ENCODE measurements at regions not wholly inside any gene's neighbourhood (a gene's known extent, or its start where the extent isn't known, plus 50 kb on each side); places are given as distances from the start of the nearest gene placed in this dataset.
"Not testable (repeated sequence)": the region's sequence is repeated elsewhere in the genome, so short reads cannot be mapped to it uniquely, and the experiment has no call there.

GRCh38 chr6:26235302-26235670, 129.7 kb upstream of the BTN3A2 start:
- DNase-seq, result no peak

- DNase-seq, result not testable (repeated sequence)
These were observed 125.6 kb upstream of the BTN3A2 start for GRCh38 chr6:26239415-26239814.

DNA sequence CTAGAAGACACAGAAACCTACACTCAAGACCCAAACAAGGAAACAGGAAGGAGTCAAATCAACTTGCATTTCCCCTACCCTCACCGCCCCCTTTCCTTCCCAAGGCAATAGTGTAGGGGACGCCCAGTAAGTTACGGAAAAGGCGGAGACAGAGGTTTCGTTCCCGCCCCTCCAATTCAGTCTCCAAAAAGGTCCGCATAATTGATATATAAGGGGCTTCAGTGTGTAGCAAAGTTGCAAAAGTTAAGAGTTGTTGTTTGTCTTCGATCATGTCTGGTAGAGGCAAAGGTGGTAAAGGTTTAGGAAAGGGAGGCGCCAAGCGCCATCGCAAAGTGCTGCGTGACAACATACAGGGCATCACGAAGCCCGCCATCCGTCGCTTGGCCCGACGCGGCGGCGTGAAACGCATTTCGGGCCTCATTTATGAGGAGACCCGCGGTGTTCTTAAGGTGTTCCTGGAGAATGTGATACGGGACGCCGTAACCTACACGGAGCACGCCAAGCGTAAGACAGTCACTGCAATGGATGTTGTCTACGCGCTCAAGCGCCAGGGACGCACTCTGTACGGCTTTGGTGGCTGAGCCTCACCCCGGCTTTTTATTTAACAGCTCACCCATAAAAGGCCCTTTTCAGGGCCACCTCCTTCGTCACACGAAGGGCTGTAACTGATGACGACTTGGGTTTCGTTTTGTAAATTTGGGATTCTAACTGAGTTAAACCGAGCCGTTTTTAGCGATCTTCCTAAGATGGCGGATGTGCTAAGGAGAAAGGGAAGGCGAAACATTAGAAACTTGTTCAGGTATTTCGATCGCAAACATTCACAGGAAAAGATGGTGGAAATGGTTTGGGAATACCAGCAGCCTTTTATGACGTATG, 124.6 kb upstream of the BTN3A2 start:
- no peak for DNase-seq

DNA sequence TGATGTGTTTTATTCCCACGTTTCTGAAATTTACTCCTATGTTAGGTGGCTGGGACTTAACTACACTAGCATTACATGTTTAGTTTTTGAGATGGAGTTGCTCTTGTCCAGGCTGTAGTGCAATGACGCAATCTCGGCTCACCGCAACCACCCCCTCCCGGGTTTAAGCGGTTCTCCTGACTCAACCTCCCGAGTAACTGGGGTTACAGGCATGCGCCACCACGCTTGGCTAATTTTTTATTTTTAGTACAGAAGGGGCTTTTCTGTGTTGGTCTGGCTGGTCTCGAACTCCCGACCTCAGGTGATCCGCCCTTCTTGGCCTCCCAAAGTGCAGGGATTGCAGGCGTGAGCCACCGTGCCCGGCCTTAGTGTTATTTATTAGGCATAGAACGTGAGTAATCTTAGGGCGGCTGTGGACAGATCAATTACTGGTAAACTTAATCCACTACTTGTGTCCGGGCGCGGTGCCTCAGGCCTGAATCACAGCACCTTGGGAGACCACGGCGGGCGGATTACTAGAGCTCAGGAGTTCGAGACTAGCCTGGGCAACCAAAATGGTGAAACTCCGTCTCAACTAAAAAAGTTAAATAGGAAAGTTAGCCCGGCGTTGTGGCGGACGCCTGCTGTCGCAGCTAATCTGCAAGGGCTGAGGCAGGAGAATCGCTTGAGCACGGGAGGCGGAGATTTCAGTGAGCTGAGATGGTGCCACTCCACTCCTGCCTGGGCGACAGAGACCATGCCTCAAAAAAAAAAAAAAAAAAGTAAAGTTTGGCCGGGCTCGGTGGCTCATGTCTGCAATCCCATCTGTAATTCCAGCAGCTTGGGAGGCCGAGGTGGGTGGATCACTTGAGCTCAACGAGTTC, 123.7 kb upstream of the BTN3A2 start:
- DNase-seq, result no peak

- DNase-seq, result no peak
These were observed 121.9 kb upstream of the BTN3A2 start for GRCh38 chr6:26243132-26243531.

GRCh38 chr6:26243752-26244151, 121.2 kb upstream of the BTN3A2 start:
- no peak for DNase-seq

DNA sequence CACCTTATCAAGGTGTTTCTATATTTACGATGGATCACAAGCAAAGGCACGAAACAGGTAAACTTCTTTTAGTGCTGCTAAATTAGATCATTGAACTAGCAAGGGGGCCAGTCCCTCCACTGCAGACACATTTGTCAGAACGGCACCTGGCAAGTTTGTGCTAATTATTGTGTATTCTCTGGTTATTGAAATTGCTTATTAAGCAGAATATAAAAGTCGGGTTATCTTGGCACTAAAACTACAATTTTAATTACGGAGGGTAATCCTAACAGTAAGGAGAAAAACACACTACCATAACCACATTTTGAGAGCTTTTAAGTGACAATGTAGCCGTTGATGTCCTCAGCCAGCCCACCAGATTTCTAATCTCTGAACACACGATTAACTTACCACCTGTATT, 118.9 kb upstream of the BTN3A2 start:
- DNase-seq, result no peak

DNA sequence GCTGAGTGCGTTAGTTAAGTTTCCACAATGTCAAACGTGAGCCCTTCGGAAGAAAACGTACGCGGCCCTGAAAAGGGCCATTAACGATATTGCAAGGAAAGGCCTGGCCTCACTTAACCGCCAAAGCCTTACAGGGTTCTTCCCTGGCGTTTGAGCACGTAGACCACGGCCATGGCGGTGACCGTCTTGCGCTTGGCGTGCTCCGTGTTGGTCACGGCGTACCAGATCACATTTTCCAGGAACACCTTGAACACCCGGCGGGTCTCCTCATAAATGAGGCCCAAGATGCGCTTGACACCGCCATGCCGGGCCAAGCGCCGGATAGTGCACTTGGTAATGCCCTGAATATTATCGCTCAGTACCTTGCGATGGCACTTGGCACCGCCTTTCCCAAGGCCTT, 118.4 kb upstream of the BTN3A2 start:
- DNase-seq, result no peak

DNA sequence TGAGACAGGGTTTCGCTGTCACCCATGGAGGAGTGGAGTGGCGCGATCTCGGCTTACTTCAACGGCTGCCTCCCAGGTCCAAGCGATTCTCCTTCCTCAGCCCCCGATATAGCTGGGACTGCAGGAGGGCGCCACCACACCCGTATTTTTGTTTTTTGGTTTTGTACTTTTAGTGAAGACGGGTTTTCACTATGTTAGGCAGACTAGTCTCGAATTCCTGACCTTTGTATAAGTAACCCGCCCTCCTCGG, 115.4 kb upstream of the BTN3A2 start:
- DNase-seq, result no peak

DNA sequence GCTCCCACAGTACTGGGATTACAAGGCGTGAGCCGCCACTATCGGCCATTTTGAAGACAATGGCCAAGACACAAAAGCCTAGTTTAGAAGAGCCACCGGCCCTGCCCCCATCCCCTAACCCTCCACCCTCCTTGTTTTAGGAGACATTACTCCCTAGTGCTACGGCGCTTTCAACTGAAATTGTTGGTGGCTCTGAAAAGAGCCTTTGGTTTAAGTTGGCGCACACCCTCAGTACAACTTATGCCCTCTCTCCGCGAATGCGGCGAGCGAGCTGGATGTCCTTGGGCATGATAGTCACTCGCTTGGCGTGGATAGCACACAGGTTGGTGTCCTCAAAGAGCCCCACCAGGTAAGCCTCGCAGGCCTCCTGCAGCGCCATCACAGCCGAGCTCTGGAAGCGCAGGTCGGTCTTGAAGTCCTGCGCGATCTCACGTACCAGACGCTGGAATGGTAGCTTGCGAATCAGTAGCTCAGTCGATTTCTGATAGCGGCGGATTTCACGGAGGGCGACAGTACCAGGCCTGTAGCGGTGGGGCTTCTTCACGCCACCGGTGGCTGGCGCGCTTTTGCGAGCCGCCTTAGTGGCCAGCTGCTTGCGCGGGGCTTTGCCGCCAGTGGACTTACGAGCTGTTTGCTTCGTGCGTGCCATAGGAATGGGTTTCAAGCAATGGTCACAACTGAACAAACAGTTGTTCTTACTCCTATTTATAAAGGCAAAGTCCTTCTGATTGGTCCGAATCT, 114.9 kb upstream of the BTN3A2 start:
- DNase-seq, result no peak

- peak; percentile 56 for DNase-seq
These were observed 114.3 kb upstream of the BTN3A2 start for GRCh38 chr6:26250698-26251044.

DNA sequence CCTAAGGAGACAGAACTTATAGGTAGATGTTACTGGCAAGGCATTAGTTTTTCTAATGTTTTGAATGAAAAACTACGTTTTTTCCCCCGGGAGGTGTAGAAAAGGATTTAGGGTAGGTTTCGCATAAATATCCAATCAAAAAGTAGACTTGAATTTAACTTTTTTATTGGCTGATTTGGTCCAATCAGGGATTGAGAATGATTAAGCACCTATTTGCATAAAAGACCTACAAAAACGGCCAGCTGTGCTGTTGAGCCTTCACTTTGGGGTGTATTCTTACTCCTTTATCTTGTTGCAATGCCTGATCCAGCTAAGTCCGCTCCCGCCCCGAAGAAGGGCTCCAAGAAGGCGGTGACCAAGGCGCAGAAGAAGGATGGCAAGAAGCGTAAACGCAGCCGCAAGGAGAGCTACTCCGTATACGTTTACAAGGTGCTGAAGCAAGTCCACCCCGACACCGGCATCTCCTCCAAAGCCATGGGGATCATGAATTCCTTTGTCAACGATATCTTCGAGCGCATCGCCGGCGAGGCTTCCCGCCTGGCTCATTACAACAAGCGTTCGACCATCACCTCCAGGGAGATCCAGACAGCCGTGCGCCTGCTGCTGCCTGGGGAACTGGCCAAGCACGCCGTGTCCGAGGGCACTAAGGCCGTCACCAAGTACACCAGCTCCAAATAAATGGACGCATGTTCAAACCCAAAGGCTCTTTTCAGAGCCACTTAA, 113.5 kb upstream of the BTN3A2 start:
- no peak for DNase-seq

GRCh38 chr6:26252077-26252472, 112.9 kb upstream of the BTN3A2 start:
- DNase-seq, result no peak

DNA sequence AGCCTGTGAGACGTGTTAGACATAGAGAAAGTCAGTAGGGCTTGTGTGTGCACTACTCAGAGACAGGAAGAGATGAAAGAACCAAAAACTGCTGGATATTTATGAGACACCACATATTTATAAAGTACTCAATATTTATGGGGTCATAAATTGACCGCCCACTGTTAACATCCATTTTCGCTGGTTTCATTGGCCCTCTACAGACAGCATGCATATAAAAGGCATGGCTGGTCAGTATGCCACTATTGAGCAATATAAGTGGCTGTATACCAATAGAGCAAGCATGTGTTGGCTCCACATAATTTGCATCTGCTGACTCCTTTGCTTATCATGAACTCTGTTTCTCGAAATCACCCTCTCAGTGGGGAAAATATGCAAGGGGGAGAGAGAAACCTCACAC, 110.3 kb upstream of the BTN3A2 start:
- DNase-seq, result no peak

GRCh38 chr6:26257272-26257671, 107.7 kb upstream of the BTN3A2 start:
- DNase-seq, result no peak

DNA sequence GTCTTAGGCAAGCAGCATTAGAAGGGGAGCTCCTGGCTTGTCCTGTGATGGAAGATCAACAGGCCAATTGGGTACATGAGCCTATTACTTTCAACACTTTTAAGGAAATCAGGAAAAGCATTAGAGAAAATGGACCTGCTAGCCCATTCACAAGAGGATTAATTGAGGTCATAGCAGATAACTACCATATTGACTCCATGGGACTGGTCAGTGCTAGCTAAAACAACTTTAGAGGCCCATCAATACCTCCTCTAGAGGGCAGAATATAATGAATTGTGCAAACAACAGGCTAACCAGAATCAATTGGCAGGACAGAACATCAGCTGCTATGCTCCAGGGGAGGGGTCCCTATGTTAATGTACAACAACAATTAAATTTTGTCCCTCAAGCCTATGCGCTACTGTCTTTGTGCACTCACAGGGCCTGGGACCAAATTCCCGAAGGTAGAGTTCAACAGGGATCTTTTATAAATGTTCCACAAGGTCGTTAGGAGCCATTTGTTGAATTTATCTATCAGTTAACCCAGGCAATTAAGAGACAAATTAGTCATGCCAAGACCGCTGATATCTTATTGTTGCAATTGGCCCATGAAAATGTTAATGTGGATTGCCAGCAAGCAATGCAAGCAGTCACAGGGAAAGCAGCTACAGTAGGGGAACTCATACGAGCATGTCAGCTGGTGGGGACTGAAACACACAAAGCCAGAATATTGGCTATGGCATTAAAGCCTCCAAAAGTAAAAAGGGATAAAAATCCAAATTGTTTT, 106.6 kb upstream of the BTN3A2 start:
- DNase-seq, result no peak

DNA sequence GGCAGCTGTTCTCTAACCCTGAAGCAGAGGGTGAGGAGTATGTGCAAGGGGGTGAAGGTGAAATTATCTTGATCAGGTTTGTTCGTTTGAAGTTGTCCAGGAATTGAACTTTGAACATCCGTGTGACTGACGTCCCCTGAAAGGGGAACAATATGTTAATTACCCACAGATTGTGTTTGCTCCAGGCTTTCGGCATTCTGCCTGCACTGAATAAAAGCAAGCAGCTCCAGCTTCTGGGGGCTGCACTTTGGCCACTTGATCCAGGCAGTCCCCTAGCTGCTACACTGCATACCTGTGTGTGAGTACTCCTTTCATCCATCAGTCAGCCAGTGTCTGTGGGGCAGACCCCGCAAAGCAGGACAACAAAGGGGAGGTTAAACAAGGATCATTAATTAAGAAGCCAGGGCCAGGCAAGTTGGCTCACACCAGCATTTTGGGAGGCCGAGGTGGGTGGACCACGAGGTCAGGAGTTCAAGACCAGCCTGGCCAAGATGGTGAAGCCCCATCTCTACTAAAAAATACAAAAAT, 104.8 kb upstream of the BTN3A2 start:
- DNase-seq, result no peak

- no peak for DNase-seq
These were observed 104.1 kb upstream of the BTN3A2 start for GRCh38 chr6:26260725-26261490.

- no peak for DNase-seq
These were observed 100.5 kb upstream of the BTN3A2 start for GRCh38 chr6:26264547-26264946.

GRCh38 chr6:26267083-26267589, 97.9 kb upstream of the BTN3A2 start:
- DNase-seq, result no peak

All from NCI-H2081 treated with DMSO at 0.1 percent for 48 hours (cell line).